Ovary (tissue), 7 donors: ENCODE measurements at regions not wholly inside any gene's neighbourhood (a gene's known extent, or its start where the extent isn't known, plus 50 kb on each side); places are given as distances from the start of the nearest gene placed in this dataset.

Experiments
- DNase-seq, 5 donors: peaks; one replicate each; pipeline ENCODE4 v3.0.0-alpha.2; 2019 to 2020
- H3K27ac ChIP-seq, 2 donors: fragments of 200-600 bp; one replicate each; pipeline versions ENCODE4 v1.5.1 to v1.8.0; 2019 to 2022
- H3K27me3 ChIP-seq: fragments of 200-600 bp; one replicate; pipeline ENCODE4 v1.8.0; 2022
- H3K36me3 ChIP-seq: fragments of 200-600 bp; sonication (generic); one replicate; pipeline ENCODE4 v1.5.1; 2019
- H3K4me1 ChIP-seq: one replicate; pipeline ENCODE4 v1.8.1; 2013; ENCODE audit warnings: mild to moderate bottlenecking, moderate library complexity; ENCODE audit not compliant: insufficient read depth
- H3K4me3 ChIP-seq: fragments of 200-600 bp; sonication (generic); one replicate; pipeline ENCODE4 v1.5.1; 2017
- H3K9me3 ChIP-seq, 2 donors: fragments of 200-600 bp in 1 of 2; sonication (generic) in 1 of 2; one replicate each; pipeline versions ENCODE4 v1.5.1 to v1.8.1; 2013 to 2019; ENCODE audit warnings: mild to moderate bottlenecking in 1 of 2, moderate library complexity in 1 of 2
- EP300 ChIP-seq: sonication (generic); formaldehyde crosslinking; IDR thresholded peaks from one replicate; pipeline ENCODE4 v1.6.1; 2017; ENCODE audit warnings: antibody characterized with exemption
- POLR2A ChIP-seq: fragments of 450-650 bp; IDR thresholded peaks from one replicate; pipeline ENCODE4 v1.6.1; 2017; ENCODE audit warnings: antibody characterized with exemption, mild to moderate bottlenecking, moderate library complexity
- WGBS, 3 donors: extraction: QIAGEN DNeasy Blood & Tissue Kit in 1 of 3; methylation state at CpG; one replicate each; pipeline versions ENCODE4 v1.1.5 to v1.1.7; 2013 to 2017; 5-methylcytosine and 5-hydroxymethylcytosine counted together
- intact Hi-C, 4 donors: fragments of 100-400 bp; cut with DNase I; formaldehyde crosslinking; loops; one replicate each; pipeline versions ENCODE4 v1.11.0 to v1.15.1; 2022 to 2023
- TF ChIP-seq, protein P1 (sequence below), 3 donors: fragments of 450-650 bp in 2 of 3; fragments of 200-600 bp in 1 of 3; IDR thresholded peaks; one replicate each; pipeline versions ENCODE4 v1.5.1 to v1.8.0; 2016 to 2022; ENCODE audit warnings: antibody characterized with exemption in 3 of 3, mild to moderate bottlenecking in 1 of 3
- donor health status: DM: no; HTN: no; CAD: no; lungs with moderate emphysema.
- donor health status: DM: no; HTN: no; CAD: no.
- donor health status: Bipolar disorder and iron deficiency.
- donor health status: DM: no; HTN: no; CAD: no.
- donor health status: DM: yes; HTN: yes; CAD: no.

DNA sequence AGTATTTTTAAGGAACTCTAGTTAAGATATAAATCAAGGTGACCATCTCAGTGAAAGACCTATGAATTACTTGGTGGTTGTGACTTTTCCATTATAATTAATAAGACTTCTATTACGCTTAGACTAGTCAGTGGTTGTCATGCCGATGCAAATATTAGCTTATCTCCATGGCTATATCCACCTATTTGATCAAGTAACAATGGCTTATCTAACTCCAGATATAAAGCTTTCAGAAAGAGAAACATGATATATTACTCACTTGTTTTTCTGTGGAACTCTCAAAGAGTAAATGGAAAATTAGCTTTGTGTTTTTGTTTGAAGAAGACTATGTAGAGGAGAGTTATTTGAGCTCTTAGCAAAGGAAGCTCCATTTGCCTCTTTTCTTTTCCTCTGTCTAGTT, 323.8 kb upstream of the DCN start:
- Histone ChIP-seq H3K27me3 (no peaks in the 10 kb centered on the region), H3K4me1 (no peaks in the 10 kb centered on the region), H3K36me3 (no peaks in the 10 kb centered on the region), H3K9me3 (no peaks in the 10 kb centered on the region), H3K4me3 (no peak overlapping the region), H3K27ac (no peak overlapping the region)
- TF ChIP-seq POLR2A (no peak), EP300 (no peak)
- TF ChIP-seq, protein P1, sequence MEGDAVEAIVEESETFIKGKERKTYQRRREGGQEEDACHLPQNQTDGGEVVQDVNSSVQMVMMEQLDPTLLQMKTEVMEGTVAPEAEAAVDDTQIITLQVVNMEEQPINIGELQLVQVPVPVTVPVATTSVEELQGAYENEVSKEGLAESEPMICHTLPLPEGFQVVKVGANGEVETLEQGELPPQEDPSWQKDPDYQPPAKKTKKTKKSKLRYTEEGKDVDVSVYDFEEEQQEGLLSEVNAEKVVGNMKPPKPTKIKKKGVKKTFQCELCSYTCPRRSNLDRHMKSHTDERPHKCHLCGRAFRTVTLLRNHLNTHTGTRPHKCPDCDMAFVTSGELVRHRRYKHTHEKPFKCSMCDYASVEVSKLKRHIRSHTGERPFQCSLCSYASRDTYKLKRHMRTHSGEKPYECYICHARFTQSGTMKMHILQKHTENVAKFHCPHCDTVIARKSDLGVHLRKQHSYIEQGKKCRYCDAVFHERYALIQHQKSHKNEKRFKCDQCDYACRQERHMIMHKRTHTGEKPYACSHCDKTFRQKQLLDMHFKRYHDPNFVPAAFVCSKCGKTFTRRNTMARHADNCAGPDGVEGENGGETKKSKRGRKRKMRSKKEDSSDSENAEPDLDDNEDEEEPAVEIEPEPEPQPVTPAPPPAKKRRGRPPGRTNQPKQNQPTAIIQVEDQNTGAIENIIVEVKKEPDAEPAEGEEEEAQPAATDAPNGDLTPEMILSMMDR (IDR thresholded peaks at IDR 0.05) = no peak
- intact Hi-C loops = no loop called here
- WGBS, 3 donors = 87 to 93% (median 87%) methylated on average over 2 of the region's 2 CpGs
- DNase-seq = no peak

DNA sequence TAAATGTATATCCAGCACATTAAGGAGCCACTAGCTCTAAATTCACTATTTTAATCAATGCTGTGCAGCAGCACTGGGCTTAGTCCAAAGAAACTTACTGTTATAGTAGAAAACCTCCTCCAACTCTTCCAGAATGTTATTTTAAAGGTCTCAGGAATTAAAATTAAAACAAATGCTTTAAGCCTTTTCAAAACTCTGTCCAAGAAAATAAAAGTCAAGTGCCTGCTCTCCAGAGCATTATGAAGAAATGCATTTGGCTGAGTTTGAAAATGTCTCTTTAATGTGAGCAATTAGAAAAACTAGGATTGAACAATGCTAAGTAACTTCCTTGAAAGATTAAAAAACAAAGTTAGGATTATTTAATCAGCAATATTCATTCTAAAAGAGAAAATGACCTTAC, 322.4 kb upstream of the DCN start:
- no peaks in the 10 kb centered on the region for H3K4me1 ChIP-seq
- no peaks in the 10 kb centered on the region for H3K9me3 ChIP-seq
- H3K36me3 ChIP-seq = no peaks in the 10 kb centered on the region
- no peak for DNase-seq
- no peak for TF ChIP-seq POLR2A
- no peak for TF ChIP-seq EP300
- TF ChIP-seq, protein P1 (IDR thresholded peaks at IDR 0.05) = no peak
- intact Hi-C loops = no loop called here
- no peak overlapping the region for H3K4me3 ChIP-seq
- no peaks in the 10 kb centered on the region for H3K27me3 ChIP-seq
- H3K27ac ChIP-seq = no peak overlapping the region

DNA sequence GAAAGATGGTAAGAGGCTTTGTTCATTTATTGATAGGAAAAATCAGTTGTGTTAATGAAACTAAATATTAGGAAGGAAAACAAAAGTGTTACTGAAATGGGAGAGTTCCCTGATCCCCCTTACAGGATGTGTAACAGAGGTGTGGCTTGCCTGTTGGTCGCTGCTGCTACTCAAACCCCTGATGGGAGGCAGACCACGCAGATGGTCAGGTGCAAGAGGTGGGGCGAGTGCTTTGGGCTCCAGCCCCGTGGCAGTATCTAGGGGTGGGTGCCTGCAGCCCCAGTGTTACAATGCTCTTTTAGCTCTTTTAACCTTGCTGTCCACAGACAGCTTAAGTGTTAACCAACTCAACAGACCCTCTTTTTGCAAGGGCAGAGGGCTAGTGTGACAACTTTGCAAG, 319.6 kb upstream of the DCN start:
- Histone ChIP-seq H3K9me3 (no peaks in the 10 kb centered on the region), H3K36me3 (no peaks in the 10 kb centered on the region), H3K4me3 (no peak overlapping the region), H3K4me1 (no peaks in the 10 kb centered on the region), H3K27ac (no peak overlapping the region), H3K27me3 (no peaks in the 10 kb centered on the region)
- DNase-seq = no peak
- WGBS, 3 donors = 87 to 90% (median 89%) methylated on average over 4 of the region's 4 CpGs
- intact Hi-C loops = no loop called here
- TF ChIP-seq EP300 (no peak), POLR2A (no peak)
- TF ChIP-seq, protein P1 (IDR thresholded peaks at IDR 0.05) = no peak

DNA sequence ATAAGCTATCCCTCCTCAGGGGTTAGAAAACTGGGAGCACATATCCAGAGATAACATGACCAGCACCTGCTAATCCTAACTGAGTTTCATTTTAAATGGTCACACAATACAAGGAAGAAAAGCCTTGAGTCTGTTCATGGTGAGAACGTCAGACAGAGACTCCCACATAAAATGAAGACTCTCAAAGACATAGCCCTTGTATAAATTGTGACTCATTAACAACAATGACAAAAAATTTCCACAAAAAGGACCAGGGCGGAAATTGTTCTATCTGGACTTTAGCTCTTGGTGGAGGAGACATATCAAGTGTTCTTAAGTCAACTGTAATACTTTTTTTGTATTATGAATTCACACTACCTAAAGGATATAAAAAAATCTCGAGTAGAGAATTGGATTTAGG, 313.7 kb upstream of the DCN start:
- intact Hi-C loops = no loop called here
- Histone ChIP-seq H3K9me3 (no peaks in the 10 kb centered on the region), H3K4me3 (no peak overlapping the region), H3K36me3 (no peaks in the 10 kb centered on the region), H3K27ac (no peak overlapping the region), H3K27me3 (no peaks in the 10 kb centered on the region), H3K4me1 (no peaks in the 10 kb centered on the region)
- no peak for TF ChIP-seq EP300
- TF ChIP-seq, protein P1 (IDR thresholded peaks at IDR 0.05) = no peak
- TF ChIP-seq POLR2A = no peak
- 66 to 76% (median 69%) methylated on average over 3 of the region's 3 CpGs for WGBS, 3 donors
- DNase-seq = no peak

DNA sequence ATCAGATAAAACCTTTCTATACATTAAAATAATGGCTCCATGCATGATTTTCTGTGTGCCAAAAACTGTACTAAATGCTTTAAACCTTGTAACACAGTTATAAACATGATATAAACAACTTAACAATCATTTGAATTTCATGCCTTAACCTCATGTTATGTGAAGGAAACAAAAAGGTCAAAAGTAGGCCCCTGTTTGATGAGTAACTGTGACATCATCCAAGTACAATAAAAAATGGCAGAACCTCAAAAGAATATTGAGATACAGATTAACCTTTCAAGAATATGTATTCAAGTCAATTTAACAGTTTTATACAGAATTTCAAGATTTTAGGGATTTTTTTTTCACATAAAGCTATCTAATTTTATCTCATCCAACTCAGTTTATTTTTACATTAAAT, 310.7 kb upstream of the DCN start:
- no peaks in the 10 kb centered on the region for H3K9me3 ChIP-seq
- H3K36me3 ChIP-seq = no peaks in the 10 kb centered on the region
- no peaks in the 10 kb centered on the region for H3K4me1 ChIP-seq
- intact Hi-C loops = no loop called here
- TF ChIP-seq EP300 = no peak
- TF ChIP-seq, protein P1 (IDR thresholded peaks at IDR 0.05) = no peak
- no peak for TF ChIP-seq POLR2A
- no peak overlapping the region for H3K4me3 ChIP-seq
- no peak overlapping the region for H3K27ac ChIP-seq
- no peaks in the 10 kb centered on the region for H3K27me3 ChIP-seq
- DNase-seq = no peak
